ENCODE measurements at regions not wholly inside any gene's neighbourhood (a gene's known extent, or its start where the extent isn't known, plus 50 kb on each side); places are given as distances from the start of the nearest gene placed in this dataset.

GRCh38 chr13:103634066-103634465 is 567.8 kb upstream of the SLC10A2 start:
- no peak for TF ChIP-seq POLR2AphosphoS5 (IDR thresholded peaks at IDR 0.05; ENCODE audit: borderline replicate concordance, low read depth, low read length)
- no peak for TF ChIP-seq FOXP2 (optimal IDR thresholded peaks at IDR 0.05; ENCODE audit: control extremely low read depth, extremely low read length, insufficient read depth)

All from SK-N-MC (cell line).